ENCODE measurements at regions not wholly inside any gene's neighbourhood (a gene's known extent, or its start where the extent isn't known, plus 50 kb on each side); places are given as distances from the start of the nearest gene placed in this dataset.

- TF ChIP-seq CTCF (optimal IDR thresholded peaks at IDR 0.05 in 1 of 3, IDR thresholded peaks at IDR 0.05 in 1 of 3, conservative IDR thresholded peaks at IDR 0.05 in 1 of 3; ENCODE audit: extremely low read depth in 1 of 3, insufficient read depth in 2 of 3, low read length in 3 of 3) (no peak), EZH2 (IDR thresholded peaks at IDR 0.05; ENCODE audit: low read length) (no peak)
These were observed 567.2 kb downstream of the SNAPC1 start for GRCh38 chr14:62329427-62329826.

Data from keratinocyte (primary cell).